Hematopoietic multipotent progenitor cell treated with erythropoietin and hydrocortisone succinate and interleukin-3 and kit ligand, for 6 days (in vitro differentiated cells): ENCODE measurements at regions not wholly inside any gene's neighbourhood (a gene's known extent, or its start where the extent isn't known, plus 50 kb on each side); places are given as distances from the start of the nearest gene placed in this dataset.

Experiments used
- DNase-seq: peaks from one replicate; pipeline ENCODE4 v3.0.0-alpha.2; 2015

DNA sequence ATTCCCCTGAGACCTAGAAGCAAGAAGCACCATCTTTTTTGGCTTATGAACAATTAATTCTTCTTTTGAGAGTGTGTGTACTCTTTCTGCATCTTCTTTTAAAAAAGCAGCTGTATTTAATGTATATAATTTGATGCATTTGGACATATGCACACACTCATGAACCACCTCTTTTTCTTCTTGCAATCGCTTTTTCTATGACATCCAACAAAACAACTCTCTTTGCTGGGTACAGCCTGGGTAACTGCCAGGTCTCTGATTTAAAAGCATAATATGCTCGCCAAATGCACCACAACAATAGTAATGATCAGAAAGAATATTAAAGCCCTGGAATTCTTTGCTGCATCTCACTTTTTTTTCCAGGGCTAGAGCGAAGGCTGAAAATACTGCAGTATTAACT, 97.3 kb downstream of the HAPSTR1 start:
- DNase-seq: no peak

DNA sequence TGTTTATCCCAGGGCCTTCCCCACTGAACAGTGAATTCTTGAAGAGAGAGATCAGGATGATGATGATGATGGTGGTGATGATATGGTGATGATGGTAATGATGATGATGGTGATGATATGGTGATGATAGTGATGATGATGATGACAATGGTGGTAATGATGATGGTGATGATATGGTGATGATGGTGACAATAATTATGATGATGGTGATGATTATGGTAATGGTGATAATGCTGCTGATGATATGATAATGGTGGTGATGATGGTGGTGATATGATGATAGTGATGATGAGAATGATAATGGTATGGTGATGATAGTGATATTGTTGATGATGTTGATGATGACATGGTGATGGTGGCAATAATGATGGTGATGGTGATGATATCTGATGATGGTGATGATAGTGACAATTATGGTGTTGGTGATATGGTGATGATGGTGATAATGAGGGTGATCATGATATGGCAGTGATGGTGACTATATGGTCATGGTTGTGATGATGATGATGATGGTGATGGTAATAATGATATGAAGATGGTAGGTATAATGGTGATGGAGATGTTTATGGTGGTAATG, 99.9 kb downstream of the HAPSTR1 start:
- DNase-seq: no peak

DNA sequence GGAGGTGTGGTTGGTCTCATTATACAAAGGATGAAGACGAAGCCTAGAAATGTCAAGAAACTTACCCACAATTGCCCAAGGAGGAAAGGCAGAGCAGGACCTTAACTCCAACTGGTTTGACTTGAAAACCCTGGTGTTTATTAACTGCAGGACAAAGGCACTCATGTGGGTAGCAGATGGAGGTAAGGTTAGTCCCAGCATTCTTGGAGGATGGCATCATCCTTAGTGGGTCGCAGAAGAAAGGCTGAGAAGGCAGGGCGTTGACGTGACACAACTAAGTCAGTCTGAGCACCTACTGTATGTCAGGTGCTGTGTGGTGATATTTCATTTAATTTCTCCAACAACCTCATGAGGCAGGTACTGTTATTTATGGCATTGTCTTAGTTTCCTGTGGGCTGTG, 101.3 kb downstream of the HAPSTR1 start:
- DNase-seq: no peak

DNA sequence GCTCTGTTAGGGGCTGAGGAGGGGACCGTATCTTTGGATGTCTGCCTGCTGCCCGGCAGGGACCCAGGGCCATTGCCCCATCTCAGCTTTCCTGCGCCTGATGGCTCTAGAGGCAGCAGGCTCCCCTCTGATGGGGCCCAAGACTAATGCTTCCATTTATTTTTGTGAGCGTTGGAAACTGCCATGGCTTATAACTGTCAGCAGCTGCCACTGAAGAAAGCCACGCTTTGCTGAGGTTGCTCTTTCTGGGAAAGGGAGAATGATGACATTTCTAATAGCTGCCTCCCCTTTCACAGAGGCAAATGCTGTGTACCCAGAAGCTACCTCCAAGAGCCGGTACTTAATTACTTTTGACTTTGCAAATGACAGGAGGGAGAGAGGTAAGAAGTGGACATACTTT, 103.8 kb downstream of the HAPSTR1 start:
- DNase-seq: no peak

DNA sequence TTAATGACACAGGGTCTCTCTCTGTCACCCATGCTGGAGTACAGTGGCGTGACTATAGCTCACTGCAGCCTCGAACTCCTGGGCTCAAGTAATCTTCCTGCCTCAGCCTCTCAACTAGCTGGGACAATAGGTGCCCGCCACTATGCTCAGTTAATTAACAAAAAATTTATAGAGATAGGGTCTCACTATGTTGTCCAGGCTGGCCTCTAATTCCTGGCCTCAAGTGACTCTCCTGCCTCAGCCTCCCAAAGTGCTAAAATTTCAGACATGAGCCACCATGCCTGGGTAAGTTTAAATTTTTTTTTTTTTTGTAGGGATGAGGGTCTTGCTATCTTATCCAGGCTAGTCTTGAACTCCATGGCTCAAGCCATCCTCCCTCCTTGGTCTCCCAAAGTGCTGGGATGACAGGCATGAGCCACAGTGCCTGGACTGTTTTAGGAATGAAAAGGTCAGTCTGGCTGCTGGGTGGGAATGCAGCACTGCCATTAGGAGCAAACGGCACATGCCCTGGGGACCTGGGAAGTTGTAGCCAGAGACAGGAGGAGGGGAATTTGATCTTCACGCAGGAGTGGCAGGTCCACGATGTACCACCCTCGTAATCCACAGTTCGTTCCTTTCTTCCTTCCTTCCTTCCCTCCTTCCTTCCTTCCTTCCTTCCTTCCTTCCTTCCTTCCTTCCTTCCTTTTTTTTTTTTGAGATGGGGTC, 106.7 kb downstream of the HAPSTR1 start:
- no peak for DNase-seq

DNA sequence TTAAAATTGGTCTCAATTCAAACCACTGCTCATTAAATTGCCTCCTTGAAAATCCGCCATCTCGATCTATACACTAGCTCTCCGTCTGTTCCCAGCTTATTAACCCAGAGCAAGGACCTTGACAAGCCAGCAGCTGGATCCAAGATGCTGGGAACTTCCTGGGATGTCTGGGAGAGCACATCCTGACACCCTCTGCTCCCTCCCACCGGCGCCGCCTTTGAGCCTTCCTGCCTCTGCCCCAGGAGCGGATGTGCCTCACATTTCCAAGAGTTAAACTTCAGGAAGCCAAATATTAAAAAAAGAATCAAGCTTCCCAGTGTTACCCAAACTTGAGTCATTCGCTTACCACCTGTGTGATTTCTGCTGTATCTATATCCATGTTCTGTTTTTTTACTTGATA, 107.9 kb downstream of the HAPSTR1 start:
- DNase-seq: no peak

DNA sequence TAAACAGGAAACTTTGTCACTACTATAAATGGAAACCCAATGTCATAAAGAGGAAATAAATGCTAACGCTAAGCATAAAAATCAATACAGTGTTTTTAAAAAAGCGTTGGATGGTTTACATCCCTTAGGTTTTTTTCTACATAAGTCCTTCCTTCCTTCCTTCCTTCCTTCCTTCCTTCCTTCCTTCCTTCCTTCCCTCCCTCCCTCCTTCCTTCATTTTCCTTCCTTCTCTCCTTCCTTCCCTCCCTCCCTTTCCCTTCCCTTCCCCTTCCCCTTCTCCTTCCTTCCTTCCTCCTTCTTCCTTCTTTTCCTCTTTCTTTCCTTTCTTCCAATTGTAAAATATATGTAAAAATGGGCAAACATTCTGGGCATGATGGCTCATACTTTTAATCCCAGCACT, 108.3 kb downstream of the HAPSTR1 start:
- DNase-seq: no peak

- DNase-seq: no peak
Observed at GRCh38 chr16:9203956-9204355, 112.5 kb downstream of the HAPSTR1 start.

- no peak for DNase-seq
Observed at GRCh38 chr16:9205661-9206060, 114.2 kb downstream of the HAPSTR1 start.

DNA sequence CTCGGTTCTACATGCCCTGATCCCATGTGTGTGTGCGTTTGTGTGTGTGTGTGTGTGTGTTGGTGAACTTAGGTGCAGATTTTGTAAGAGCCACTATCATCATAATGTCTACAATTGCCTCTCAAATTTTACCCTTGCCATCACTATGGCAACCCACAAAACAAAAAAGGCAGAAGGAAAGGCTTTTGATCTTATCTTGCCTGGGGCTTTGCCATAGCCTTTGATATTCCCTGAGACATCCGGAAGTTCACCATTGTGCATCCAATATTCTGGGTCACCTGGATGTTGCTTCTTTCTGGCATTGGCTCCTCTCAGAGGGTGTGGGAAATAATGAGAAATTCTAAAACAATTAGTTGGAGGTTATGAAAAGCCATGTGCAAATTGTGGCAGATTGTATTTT, 114.7 kb downstream of the HAPSTR1 start:
- DNase-seq: no peak

GRCh38 chr16:9212621-9213020, 121.2 kb downstream of the HAPSTR1 start:
- no peak for DNase-seq

DNA sequence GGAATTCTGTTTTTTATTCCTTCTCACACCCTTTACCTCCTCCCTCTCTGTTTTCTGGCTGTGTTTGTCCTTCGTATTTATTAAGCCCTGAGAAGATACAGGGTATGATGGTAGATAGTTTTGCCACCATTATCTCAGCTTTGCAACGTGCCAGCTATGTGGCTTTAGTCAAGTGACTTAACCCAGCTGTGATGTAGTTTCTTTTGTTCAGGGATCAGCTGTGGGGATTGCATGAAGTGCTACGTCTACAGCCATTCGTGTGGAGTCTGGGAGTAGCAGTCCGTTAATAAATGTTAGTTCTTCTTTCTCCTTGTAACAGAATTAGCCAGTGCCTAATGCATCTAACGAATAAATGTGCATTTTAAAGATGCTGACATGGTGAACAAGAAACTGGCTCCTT, 128.4 kb downstream of the HAPSTR1 start:
- DNase-seq: no peak

- peak; percentile 18 for DNase-seq
Observed at GRCh38 chr16:9225527-9226316, 134.3 kb downstream of the HAPSTR1 start.

DNA sequence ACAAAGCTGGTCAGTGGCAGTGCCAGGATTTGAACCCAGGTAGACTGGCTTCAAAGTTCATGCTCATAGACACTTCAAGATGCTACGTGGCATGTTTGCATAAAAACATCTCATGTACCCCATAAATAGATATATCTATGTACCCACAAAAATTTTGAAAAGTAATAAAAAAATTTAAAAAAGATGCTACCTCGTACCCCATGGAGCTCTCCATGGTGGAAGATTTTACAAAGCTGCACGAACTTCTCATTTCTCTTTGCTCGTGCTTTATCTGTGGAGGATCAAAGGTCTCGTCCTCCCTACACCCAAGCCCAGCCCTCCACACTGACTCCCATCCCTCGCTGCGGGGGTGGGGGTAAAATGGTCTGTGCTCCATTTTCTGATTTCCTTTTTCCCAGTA, 135.5 kb downstream of the HAPSTR1 start:
- no peak for DNase-seq

- no peak for DNase-seq
Observed at GRCh38 chr16:9231039-9231438, 139.6 kb downstream of the HAPSTR1 start.

GRCh38 chr16:9232102-9232770, 140.8 kb downstream of the HAPSTR1 start:
- DNase-seq: no peak

GRCh38 chr16:9235867-9236266, 144.4 kb downstream of the HAPSTR1 start:
- no peak for DNase-seq

GRCh38 chr16:9236319-9236718, 144.9 kb downstream of the HAPSTR1 start:
- DNase-seq: no peak

GRCh38 chr16:9238346-9238745, 146.9 kb downstream of the HAPSTR1 start:
- DNase-seq: no peak

DNA sequence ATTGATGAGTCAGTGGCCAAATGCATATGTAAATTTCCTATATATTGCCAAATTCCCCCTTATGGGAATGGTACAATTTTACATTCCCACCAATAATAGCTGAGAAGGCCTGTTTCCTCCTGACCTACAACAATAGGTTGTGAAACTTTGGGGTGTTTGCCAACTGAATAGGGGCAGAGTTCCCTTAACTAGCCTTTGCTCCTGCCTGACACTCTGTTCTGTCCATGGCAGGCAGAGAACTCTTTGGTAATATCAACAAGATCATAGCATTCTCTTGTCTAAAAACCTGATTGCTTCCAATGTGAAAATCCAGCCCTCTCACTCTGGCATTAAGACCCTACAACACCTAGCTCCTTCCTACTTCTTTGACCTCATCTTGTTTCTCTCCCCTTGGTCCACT, 149.7 kb downstream of the HAPSTR1 start:
- DNase-seq: no peak

- no peak for DNase-seq
Observed at GRCh38 chr16:9248162-9248561, 156.7 kb downstream of the HAPSTR1 start.

DNA sequence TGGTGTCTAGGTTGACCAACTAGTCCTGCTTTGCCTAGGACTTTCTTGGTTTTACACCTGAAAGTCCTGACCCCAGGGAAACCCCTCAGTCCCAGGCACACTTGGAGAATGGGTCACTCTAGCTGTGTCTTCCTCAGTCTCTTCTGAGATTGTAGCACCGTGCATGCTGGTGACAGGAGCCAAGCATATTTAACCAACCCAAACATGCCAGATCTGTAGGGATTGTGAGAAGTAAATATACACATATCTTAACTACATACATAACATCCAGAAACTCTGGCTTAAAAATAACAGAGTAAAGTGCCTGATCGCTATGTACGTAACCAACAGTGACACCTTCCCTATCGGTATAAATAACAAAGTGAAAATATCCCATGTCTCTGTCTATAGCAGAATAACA, 158.1 kb downstream of the HAPSTR1 start:
- DNase-seq: no peak

GRCh38 chr16:9251026-9251425, 159.6 kb downstream of the HAPSTR1 start:
- no peak for DNase-seq

- DNase-seq: no peak
Observed at GRCh38 chr16:9254863-9255262, 163.4 kb downstream of the HAPSTR1 start.
